ENCODE measurements at regions not wholly inside any gene's neighbourhood (a gene's known extent, or its start where the extent isn't known, plus 50 kb on each side); places are given as distances from the start of the nearest gene placed in this dataset.

DNA sequence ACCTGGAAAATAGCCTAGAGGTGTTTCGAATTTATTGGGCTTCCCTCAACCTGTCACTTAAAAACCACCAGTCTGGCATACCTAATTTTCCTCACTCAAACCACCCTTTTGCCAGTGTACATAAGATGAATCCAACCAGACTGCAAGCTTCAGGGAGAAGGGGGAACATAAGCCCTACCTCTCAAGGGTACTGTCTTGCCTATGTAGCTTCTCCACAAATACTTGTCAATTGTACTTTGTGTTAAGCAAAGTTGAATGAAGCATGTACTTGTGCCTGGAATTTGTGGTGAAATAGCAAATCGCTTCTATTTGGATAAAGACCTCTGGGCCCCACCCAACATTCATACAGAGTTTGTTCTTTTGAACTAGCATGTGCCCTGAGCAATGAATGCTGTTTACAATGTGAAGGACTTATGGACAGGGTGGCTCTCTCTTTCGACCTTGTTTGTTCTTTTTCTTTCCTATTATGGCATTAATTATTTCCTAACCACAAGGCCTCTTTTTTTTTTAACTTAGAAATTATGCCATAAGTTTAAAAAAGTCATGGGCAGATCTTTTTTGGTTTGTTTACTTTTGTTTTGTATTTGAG, 580.2 kb downstream of the EBF1 start (continued):
- peak; percentile 76 for TF ChIP-seq FOXP4 (CRISPR knock-in tag; IDR thresholded peaks at IDR 0.05)
- no peak for TF ChIP-seq HIVEP1 (CRISPR knock-in tag; IDR thresholded peaks at IDR 0.05)
- no peak for TF ChIP-seq TSC22D2 (CRISPR knock-in tag; IDR thresholded peaks at IDR 0.05; ENCODE audit: borderline replicate concordance)
- peak; percentile 40; the same call in 1 of the 2 replicates for TF ChIP-seq BCL6 (CRISPR knock-in tag; IDR thresholded peaks at IDR 0.05)
- TF ChIP-seq ZNF580 (CRISPR knock-in tag; IDR thresholded peaks at IDR 0.05; ENCODE audit: borderline replicate concordance, low read depth) = no peak
- TF ChIP-seq KDM1A (CRISPR knock-in tag; IDR thresholded peaks at IDR 0.05) = 0 out of 2 replicates have a peak, but pooled peaks have one; percentile 34
- TF ChIP-seq MBD4 (IDR thresholded peaks at IDR 0.05; ENCODE audit: borderline replicate concordance, low read length) = no peak
- TF ChIP-seq NFKBIZ (CRISPR knock-in tag; IDR thresholded peaks at IDR 0.05) = 0 out of 2 replicates have a peak, but pooled peaks have one; percentile 37
- peak; percentile 71; the same call in 1 of the 2 replicates for TF ChIP-seq SALL1 (CRISPR knock-in tag; IDR thresholded peaks at IDR 0.05)
- TF ChIP-seq FOXP1 (IDR thresholded peaks at IDR 0.05) = peak; percentile 56; the same call in 1 of the 2 replicates
- TF ChIP-seq FOXP1 (CRISPR knock-in tag; IDR thresholded peaks at IDR 0.05) = peak; percentile 88
- peak in 1 of 2 experiments; percentile 44; a peak in 1 of 4 replicates for TF ChIP-seq NR2F1 (CRISPR knock-in tag; IDR thresholded peaks at IDR 0.05)
- TF ChIP-seq CREM (IDR thresholded peaks at IDR 0.05) = peak; percentile 59
- no peak for TF ChIP-seq CREM (CRISPR knock-in tag; IDR thresholded peaks at IDR 0.05)
- TF ChIP-seq NCOA2 (CRISPR knock-in tag; IDR thresholded peaks at IDR 0.05) = peak; percentile 85
- TF ChIP-seq KLF16 (CRISPR knock-in tag; IDR thresholded peaks at IDR 0.05) = 0 out of 4 replicates have a peak, but pooled peaks of 1 of the 2 experiments have one; percentile 31
- peak; percentile 83; the same call in 1 of the 2 replicates for TF ChIP-seq FOXJ3 (CRISPR knock-in tag; IDR thresholded peaks at IDR 0.05; ENCODE audit: borderline replicate concordance)
- TF ChIP-seq, protein P1, sequence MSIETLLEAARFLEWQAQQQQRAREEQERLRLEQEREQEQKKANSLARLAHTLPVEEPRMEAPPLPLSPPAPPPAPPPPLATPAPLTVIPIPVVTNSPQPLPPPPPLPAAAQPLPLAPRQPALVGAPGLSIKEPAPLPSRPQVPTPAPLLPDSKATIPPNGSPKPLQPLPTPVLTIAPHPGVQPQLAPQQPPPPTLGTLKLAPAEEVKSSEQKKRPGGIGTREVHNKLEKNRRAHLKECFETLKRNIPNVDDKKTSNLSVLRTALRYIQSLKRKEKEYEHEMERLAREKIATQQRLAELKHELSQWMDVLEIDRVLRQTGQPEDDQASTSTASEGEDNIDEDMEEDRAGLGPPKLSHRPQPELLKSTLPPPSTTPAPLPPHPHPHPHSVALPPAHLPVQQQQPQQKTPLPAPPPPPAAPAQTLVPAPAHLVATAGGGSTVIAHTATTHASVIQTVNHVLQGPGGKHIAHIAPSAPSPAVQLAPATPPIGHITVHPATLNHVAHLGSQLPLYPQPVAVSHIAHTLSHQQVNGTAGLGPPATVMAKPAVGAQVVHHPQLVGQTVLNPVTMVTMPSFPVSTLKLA (IDR thresholded peaks at IDR 0.05) = peak; percentile 37; the same call in 1 of the 2 replicates
- no peak for TF ChIP-seq ZBTB37 (CRISPR knock-in tag; IDR thresholded peaks at IDR 0.05)
- TF ChIP-seq, protein P2, sequence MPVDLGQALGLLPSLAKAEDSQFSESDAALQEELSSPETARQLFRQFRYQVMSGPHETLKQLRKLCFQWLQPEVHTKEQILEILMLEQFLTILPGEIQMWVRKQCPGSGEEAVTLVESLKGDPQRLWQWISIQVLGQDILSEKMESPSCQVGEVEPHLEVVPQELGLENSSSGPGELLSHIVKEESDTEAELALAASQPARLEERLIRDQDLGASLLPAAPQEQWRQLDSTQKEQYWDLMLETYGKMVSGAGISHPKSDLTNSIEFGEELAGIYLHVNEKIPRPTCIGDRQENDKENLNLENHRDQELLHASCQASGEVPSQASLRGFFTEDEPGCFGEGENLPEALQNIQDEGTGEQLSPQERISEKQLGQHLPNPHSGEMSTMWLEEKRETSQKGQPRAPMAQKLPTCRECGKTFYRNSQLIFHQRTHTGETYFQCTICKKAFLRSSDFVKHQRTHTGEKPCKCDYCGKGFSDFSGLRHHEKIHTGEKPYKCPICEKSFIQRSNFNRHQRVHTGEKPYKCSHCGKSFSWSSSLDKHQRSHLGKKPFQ (CRISPR knock-in tag; IDR thresholded peaks at IDR 0.05; ENCODE audit: insufficient replicate concordance) = peak; percentile 24
- no peak for TF ChIP-seq RBFOX2 (IDR thresholded peaks at IDR 0.05; ENCODE audit: low read depth, low read length)
- TF ChIP-seq ZMYM4 (CRISPR knock-in tag; IDR thresholded peaks at IDR 0.05) = peak; percentile 68
- peak; percentile 84 for TF ChIP-seq SRF (IDR thresholded peaks at IDR 0.05; ENCODE audit: low read depth, low read length)
- TF ChIP-seq ZNF652 (CRISPR knock-in tag; IDR thresholded peaks at IDR 0.05; ENCODE audit: borderline replicate concordance, low read depth) = peak; percentile 24; the same call in 1 of the 2 replicates
- TF ChIP-seq FOXO1 (CRISPR knock-in tag; IDR thresholded peaks at IDR 0.05) = peak; percentile 80
- TF ChIP-seq TGIF2 (CRISPR knock-in tag; IDR thresholded peaks at IDR 0.05) = no peak
